HG03565 (cell line): ENCODE measurements at regions not wholly inside any gene's neighbourhood (a gene's known extent, or its start where the extent isn't known, plus 50 kb on each side); places are given as distances from the start of the nearest gene placed in this dataset.
A peak's percentile ranks its signal among the peaks of the same experiment; 100 is the strongest.

ENCODE experiments used
- ATAC-seq: cut with Tn5 transposase; IDR thresholded peaks from one replicate; pipeline ENCODE4 v1.9.1; 2021; ENCODE audit warnings: mild to moderate bottlenecking, moderate library complexity; ENCODE audit not compliant: unreplicated experiment

DNA sequence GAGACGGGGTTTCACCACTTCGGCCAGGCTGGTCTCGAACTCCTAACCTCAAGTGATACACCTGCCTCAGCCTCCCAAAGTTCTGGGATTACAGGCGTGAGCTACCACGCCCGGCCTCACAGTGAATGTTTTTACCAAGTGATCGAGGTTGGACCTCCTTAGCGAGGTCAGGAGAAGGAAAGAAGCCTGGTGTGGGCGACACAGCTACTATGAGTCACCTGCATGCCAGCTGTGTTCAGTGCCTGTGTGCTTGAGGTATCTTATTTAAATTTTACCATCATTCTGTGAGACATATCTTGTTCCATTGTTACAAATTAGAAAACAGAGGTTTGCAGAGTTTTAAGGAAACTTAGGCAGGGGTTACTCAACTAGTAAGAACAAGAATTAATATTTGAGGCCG is 174.8 kb upstream of the DYNLRB2 start:
- no peak for ATAC-seq

DNA sequence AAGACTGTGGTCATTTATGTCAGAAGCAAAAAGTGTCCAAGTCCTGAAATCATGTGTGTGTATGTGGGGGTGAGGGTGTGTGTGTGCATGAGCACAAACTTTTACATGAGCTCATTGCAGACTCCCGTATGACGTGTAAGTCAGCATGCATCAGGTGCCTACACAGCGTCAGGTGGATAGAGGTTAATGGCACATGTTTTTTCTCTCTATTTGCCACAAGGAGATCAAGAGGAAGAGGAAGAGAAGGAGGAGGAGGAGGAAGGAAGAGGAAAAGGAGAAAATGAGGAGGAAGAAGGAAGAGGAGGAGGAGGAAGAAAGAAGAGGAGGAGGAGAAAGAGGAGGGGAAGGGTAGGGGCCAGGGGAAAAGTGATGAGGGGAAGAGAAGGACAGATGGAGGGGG is 178.0 kb upstream of the DYNLRB2 start:
- no peak for ATAC-seq

DNA sequence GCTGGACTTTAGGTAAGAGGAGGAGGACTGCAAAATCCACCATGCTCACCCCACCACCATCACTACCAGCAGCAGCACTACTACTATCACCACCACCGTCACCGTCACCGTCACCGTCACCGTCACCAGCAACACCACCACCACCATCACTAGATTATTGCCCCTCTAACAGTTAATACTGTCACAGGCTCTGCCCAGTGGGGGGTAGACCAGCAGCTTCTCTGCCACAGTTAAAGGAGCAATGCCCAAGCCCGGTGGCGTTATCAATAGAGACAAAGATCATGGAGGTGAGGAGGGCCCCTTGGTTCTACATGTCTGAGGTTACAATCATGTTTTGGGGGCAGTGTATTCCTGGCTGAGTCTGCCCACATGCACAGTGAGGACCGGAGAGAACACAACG is 184.4 kb upstream of the DYNLRB2 start:
- ATAC-seq: no peak

DNA sequence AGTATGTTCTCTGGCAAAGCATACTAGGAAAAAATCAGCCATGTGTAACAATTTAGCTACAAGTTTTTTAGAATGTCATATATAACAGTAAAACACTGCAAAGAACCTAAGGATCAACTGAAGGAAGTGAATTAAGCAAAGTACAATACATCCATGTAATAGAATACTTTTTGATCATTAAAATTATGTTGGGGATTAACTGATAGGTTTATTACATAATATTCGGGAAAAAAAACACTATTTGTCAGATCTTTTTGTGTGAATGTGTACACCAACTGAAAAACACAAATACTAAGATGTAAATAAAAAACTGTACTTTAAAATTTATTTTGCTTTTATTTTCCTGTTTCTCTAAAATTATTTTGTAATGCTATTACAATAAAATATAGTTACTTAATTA is 185.5 kb upstream of the DYNLRB2 start:
- ATAC-seq: no peak

DNA sequence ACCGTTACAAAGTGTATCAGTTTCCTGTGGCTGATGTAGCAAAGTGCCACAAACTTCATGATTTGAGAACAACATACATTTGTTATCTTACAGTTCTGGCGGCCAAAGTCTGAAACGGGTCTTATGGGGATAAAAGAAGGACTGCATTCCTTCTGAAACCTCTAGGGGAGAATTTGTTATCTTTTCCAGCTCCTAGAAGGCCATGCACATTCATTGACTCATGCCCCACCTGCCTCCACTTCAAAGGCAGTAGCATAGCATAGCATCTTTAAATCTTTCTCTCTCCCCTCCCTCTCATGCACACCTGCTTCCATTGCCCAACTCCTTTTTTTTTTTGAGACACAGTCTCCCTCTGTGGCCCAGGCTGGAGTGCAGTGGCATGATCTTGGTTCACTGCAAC is 190.7 kb upstream of the DYNLRB2 start:
- no peak for ATAC-seq

DNA sequence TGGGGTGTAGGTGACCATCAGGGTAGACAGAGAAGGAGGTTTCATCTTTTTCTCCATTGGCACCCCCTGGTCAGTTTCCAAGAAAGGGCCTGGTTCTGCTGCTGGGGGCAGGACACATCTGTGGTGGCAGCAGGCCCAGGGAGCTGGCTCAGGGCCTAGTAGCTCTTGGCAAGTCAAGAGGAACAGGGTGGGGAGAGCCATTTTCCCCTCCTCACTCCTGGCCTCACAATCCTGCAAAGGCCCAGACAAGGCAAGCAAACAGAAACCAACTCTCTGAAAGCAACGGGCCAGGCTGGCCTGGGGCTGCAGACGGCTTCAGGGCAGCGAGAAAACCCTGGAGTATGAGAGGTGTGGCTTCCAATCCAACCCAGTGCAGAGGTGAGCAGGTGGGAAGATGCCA is 192.9 kb upstream of the DYNLRB2 start:
- ATAC-seq: no peak

DNA sequence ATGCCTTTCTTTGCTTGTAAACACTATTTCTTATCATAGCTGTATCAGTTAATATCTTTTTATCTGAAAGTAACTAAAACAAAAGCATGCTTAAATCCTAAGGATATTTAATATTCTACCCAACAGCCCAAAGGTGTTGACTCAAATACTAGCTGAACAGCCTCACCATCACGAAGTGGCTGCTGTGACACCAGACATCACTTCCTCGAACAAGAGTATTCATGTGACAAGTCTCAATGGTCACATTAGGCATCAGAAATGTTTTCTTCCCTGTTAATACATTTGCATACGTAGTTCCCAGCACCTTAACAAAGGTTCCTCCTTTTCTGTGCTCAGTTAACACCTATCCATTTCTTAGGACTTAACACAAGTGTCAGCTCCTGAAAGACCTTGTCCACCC is 193.8 kb upstream of the DYNLRB2 start:
- ATAC-seq: no peak

DNA sequence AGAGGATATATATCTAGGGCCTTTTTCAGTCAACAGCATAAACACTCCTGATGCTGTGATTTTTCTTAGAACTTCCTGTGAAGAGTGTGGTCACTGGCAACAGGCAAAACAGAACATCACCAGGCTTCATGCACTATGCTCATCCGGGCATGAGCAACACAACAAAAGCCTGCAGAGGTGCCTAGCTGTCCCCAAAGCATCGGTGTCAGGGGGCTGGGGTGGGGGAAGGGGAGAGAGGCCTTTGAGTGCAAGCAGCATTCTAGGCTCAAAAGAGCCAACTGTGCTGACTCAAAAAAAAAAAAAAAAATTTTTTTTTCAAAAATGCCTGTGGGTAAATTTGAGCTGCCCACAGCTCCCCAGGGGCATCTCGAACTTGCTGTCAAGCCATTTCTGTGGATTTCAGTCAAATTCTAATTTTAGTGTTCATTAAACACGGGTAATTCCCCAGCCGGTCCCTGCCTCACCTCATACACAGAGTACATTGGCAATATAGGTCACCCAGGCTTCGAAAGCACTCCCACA is 194.6 kb upstream of the DYNLRB2 start:
- ATAC-seq: peak; percentile 73

DNA sequence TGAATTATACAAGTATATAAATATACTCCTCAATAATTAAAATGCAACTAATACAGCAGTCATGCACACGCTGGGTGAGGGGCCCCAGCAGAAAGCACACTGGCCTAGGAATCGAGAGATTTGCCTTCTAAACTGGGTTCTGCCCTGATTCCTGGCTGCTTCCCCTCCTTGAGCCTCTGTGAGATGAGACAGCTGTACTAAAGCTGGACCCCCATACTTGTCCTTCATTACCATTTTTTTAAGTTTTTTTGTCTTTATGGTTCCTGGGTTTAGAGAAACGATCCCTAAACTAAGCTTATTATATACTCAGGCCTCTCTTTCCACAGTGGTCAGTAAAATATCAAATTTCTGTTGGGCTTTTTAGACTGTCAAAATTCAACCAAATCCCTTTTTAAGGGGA is 195.1 kb upstream of the DYNLRB2 start:
- ATAC-seq: no peak

DNA sequence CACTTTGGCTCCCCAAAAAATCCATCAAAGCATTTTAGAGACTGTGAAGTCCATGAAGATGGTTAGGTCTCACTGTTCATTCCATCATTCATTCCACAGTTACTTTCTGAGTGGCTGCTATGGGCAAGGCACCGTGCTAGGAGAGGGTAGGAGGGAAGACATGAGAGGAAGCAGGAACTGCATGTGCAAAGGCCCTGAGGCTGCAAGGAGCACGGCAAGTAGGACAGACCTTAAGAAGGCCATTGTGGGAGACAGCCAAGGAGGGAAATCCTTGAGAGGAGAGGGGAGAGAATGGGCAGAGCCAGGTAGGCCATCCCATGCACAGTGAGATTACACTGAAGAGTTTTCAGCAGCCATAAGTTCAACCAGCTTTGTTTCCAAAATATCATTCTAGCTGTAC is 196.2 kb upstream of the DYNLRB2 start:
- no peak for ATAC-seq

DNA sequence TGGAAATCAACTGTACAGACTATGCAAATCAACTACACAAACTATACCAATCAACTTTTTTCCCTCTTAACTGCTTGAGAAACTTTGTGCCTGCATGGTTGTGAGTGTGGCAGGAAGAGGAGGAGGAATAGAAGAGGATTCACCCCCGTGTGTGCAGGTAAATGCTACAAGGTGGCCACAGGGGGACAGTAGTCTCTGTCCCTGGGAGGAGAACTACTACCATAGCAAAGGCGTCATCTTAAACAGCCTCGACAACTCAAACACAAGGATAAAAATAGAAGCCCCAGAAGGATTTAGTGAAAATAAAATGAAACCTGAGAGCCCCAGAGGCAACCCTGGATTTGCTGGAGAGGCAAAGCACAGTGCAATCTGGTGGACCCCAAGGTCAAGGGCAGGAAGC is 199.5 kb upstream of the DYNLRB2 start:
- no peak for ATAC-seq

DNA sequence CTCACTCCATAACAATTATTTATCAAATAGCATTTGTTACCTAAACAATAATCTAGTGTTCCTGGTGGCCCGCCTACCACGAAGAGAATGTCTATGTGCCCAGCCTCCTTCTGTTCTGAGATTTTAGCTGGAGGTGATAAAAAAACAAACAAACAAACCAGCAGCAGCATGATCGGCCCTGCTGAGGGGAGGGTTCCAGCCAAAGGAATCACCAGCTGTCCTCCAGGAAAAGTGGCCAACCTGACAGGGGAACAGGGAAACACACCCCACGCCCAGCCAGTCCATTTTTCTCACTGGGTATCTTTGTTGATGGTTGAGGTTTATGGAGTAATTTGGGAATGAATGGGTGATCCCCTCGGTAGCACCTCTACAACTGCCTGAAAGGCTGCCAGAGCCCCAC is 203.0 kb upstream of the DYNLRB2 start:
- no peak for ATAC-seq

DNA sequence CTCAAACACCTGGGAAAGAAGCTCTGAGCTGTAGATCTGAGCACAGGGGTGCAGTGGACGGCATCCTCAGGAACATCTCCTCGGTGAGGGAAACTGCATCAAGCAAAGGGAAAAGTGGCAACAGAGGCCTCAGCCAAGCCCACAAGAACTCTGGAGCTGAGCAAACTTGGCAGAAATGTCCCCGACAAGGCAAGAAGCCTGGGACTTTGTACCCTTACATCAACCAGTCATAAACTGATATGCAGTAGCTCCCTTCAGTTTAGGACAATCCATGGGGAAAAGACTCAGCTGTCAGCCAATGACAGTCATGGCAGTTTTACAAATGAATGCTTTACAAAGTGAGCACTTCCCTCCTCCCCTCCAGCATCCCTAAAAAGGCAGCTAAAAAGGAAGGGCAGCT is 210.0 kb upstream of the DYNLRB2 start:
- ATAC-seq: no peak

DNA sequence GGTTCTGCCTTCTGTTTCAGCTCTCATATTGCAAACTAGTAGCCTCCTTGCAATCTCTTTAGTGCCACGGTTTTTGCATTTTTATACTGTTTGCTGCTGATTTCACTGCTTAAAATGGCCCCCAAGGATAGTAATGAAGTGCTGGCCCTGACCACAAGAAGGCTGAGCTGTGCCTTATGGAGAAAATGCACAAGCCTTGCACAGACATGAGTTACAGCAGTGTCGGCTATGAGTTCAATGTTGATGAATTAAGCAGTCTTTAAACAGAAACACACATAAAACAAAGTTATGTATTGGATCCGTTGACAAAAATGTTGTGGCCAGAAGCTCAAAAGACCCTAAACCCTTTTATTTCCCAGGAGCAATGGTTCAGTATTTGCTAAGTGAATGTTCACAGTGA is 210.6 kb upstream of the DYNLRB2 start:
- ATAC-seq: no peak

DNA sequence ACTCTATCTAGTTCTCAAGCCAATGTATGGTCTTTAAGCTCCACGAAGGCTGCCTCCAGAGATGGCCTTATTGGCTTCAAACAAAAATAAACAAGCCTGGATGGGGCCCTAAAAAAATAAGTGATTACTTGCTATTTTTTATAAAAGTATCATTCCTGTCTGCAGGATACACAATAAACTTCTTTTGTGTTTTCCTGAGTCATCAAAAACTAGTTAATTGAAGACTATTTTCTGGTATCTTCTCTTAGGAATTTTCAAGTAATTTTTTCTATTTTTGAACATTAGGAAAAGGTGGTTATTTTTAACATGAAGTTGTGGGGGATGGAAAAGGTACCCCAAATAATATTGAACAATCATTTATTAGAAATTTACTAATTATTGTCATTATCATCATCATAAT is 213.1 kb upstream of the DYNLRB2 start:
- no peak for ATAC-seq

DNA sequence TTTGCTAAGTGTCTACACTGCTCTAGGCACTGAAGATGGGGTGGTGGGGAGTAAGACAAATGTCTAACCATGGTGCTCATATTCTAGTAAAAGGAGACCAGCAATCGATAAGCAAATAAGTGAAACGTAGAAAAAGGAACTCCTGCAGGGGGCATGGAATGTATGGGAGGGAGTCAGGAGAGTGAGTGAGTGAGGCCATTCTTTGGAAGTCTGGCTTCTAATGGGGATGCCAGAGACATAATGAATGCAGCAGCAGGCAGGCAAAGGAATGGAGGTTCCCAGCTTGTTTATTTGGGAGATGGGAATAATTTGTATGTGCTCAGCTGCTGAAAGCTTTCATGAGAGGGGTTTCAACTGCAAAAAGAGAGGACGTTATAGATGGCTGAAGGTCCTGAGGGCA is 216.4 kb upstream of the DYNLRB2 start:
- no peak for ATAC-seq

DNA sequence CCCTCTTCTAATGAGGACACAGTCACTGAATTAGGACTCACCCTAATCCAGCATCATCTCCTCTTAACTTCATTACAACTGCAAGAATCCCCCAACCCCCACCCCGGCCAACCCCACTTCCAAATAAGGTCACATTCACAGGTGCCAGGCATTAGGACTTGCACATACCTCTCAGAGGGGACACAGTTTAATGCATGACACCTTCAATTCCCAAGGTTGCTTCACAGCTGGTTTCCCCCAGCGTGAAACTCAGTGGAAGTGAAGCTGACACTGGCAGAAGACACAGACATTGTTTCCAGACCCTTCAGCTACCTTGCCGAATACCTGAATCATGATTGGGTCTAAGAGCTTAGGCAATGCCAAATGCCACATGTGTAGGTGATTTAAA is 217.0 kb upstream of the DYNLRB2 start:
- no peak for ATAC-seq

DNA sequence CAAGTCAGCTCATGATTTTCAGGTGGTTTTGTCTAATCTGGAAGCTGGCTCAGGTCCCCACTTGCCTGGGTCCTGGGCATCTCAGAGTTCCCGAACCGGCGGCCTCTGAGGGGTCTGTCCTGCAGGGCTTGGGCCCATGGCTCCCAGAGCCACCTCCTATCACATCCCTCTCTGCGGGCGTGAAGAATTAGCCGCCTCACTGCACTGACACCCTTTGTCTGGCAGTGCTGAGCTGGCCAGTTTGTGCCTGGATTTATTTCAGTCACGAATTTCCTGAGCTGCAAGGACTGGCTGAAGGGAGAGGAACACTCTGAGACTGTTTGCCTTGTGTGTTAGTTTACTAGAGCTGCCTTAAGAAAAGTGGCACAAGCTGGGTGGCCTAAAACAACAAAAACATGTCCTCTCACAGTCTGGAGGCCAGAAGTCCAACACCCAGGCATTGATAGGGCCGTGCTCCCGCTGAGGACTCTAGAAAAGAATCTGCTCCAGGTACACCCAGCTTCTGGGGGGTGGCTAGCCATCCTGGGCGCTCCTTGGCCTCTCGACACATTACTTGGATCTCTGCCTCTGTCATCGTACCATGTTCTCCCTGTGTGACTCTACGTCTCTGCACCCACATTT is 217.5 kb upstream of the DYNLRB2 start:
- ATAC-seq: no peak

DNA sequence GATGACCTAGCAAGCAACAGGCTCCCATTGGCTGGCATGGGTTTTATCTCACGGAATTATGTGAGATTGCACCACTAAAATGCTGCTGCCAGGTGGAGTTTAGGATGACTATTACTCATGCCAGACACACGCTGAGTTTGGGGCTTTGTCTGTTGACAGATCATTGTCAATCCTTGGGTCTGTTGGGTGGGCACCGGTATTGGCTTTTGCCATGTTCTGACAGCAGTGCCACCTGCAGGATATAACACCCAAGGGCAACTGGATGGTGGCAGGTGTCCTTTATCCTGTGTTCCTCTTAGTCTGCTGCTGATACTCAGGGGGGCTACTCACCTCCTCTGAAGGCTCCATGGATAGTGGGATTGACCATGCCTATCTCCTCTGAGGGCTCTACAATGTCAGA is 221.6 kb upstream of the DYNLRB2 start:
- ATAC-seq: no peak

DNA sequence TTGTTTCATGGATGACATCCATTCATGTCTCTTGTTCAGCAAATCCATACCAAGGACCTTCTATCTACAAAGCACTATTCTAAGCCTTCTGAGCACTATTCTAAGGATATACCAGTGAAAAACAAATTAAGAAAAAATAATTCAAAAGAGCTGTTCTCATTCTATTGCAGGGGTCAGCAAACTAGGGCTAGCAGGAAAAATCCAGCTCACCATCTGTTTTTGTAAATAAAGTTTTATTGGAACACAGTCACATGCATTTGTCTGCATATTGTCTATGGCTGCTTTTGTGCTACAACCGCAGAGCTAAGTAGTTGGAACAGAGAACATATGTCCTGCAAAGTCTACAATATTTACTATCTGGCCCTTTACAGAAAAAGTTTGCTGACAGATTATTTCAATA is 222.7 kb upstream of the DYNLRB2 start:
- ATAC-seq: no peak

DNA sequence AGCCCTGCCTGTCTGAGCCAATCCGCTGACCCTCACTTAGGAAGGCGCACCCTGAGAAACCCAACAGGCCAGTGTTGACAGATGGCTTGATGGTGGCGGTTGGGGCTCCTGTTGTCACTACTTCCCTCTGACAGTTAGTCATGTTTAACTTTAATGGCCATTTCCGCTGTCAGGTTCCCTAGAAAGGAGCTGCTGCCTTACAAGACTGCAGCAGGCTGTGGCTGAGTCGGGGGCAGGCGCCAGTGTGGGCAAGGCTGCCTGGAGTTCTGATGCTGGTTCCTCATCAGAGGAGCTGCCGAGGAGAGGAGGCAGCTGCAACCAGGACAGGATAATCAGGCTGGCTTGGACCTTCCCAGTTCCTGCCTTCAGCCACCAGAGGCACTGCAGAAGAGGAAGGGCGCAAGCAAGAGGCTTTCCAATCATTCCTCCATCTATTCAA is 223.2 kb upstream of the DYNLRB2 start:
- ATAC-seq: no peak

DNA sequence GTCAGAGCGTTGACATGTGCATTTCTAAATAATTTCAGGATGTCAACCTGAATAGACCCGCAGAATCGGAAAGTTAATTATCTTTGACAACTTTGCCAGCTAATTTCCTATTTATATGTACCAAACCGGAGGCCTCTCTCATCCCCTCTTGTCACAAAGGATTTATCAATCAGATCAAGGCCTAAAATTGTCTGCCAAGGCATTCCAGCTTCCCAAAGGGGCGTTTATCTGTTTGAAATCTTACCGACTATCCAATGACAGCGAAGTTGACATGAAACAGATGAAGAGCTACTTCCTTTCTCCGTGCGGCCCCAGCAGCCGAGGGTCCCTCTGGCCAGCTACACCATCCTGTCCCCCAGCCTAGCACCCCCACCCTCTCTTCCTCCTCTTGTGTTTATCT is 223.7 kb upstream of the DYNLRB2 start:
- ATAC-seq: no peak

DNA sequence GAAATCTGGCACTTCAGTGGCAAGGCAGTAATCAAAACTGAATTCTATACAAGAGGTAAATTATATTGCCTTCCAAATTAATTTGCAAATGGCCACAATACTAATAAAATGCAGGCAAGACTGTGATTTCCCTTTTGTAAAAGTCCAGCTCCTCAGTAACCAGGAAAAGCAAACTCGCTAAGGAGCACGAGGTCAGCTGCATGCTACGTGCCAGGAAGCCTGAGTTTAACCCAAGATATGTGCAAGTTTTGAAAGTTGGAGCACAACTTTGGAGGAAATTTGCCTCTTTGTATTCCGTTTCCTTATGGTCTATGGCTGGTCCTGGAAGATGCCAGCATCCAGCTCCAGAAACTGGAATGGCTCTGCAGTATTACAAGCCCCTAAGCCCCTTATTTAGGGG is 226.8 kb upstream of the DYNLRB2 start:
- ATAC-seq: no peak
